ENCODE measurements at regions not wholly inside any gene's neighbourhood (a gene's known extent, or its start where the extent isn't known, plus 50 kb on each side); places are given as distances from the start of the nearest gene placed in this dataset.

GRCh38 chr2:133667085-133667484 is 98.8 kb upstream of the NCKAP5 start:
- DNase-seq (ENCODE audit: low read depth): no peak

GRCh38 chr2:133667968-133668367 is 99.7 kb upstream of the NCKAP5 start:
- DNase-seq (ENCODE audit: low read depth): no peak

- DNase-seq (ENCODE audit: low read depth): no peak
Measured at GRCh38 chr2:133668547-133668946, 100.3 kb upstream of the NCKAP5 start.

GRCh38 chr2:133673305-133673905 is 105.1 kb upstream of the NCKAP5 start:
- no peak for DNase-seq (ENCODE audit: low read depth)

GRCh38 chr2:133674066-133674432 is 105.8 kb upstream of the NCKAP5 start:
- DNase-seq (ENCODE audit: low read depth): no peak

GRCh38 chr2:133674433-133675331 is 106.4 kb upstream of the NCKAP5 start:
- DNase-seq (ENCODE audit: low read depth): no peak

GRCh38 chr2:133676392-133677130 is 108.3 kb upstream of the NCKAP5 start:
- DNase-seq (ENCODE audit: low read depth): no peak

- DNase-seq (ENCODE audit: low read depth): no peak
Measured at GRCh38 chr2:133680343-133681049, 112.2 kb upstream of the NCKAP5 start.

- no peak for DNase-seq (ENCODE audit: low read depth)
Measured at GRCh38 chr2:133682347-133682746, 114.1 kb upstream of the NCKAP5 start.

GRCh38 chr2:133682906-133683305 is 114.6 kb upstream of the NCKAP5 start:
- no peak for DNase-seq (ENCODE audit: low read depth)

GRCh38 chr2:133685636-133686215 is 117.5 kb upstream of the NCKAP5 start:
- DNase-seq (ENCODE audit: low read depth): no peak

- no peak for DNase-seq (ENCODE audit: low read depth)
Measured at GRCh38 chr2:133690780-133691179, 122.5 kb upstream of the NCKAP5 start.

- no peak for DNase-seq (ENCODE audit: low read depth)
Measured at GRCh38 chr2:133691336-133691735, 123.1 kb upstream of the NCKAP5 start.

GRCh38 chr2:133705287-133705686 is 137.0 kb upstream of the NCKAP5 start:
- DNase-seq (ENCODE audit: low read depth): no peak

- DNase-seq (ENCODE audit: low read depth): no peak
Measured at GRCh38 chr2:133710613-133711012, 142.3 kb upstream of the NCKAP5 start.

- DNase-seq (ENCODE audit: low read depth): no peak
Measured at GRCh38 chr2:133711201-133711600, 142.9 kb upstream of the NCKAP5 start.

GRCh38 chr2:133711806-133712205 is 143.5 kb upstream of the NCKAP5 start:
- DNase-seq (ENCODE audit: low read depth): no peak

- no peak for DNase-seq (ENCODE audit: low read depth)
Measured at GRCh38 chr2:133712369-133712768, 144.1 kb upstream of the NCKAP5 start.

- no peak for DNase-seq (ENCODE audit: low read depth)
Measured at GRCh38 chr2:133713049-133713580, 144.9 kb upstream of the NCKAP5 start.

- DNase-seq (ENCODE audit: low read depth): no peak
Measured at GRCh38 chr2:133716166-133716565, 147.9 kb upstream of the NCKAP5 start.

- no peak for DNase-seq (ENCODE audit: low read depth)
Measured at GRCh38 chr2:133717497-133717896, 149.2 kb upstream of the NCKAP5 start.
